ENCODE measurements at regions not wholly inside any gene's neighbourhood (a gene's known extent, or its start where the extent isn't known, plus 50 kb on each side); places are given as distances from the start of the nearest gene placed in this dataset.
A peak's percentile ranks its signal among the peaks of the same experiment; 100 is the strongest.

- DNase-seq, result peak; percentile 97
Observed at GRCh38 chr2:150609831-150610582, 122.5 kb upstream of the RND3 start.

- no peak for DNase-seq
Observed at GRCh38 chr2:150608341-150608740, 120.9 kb upstream of the RND3 start.

DNA sequence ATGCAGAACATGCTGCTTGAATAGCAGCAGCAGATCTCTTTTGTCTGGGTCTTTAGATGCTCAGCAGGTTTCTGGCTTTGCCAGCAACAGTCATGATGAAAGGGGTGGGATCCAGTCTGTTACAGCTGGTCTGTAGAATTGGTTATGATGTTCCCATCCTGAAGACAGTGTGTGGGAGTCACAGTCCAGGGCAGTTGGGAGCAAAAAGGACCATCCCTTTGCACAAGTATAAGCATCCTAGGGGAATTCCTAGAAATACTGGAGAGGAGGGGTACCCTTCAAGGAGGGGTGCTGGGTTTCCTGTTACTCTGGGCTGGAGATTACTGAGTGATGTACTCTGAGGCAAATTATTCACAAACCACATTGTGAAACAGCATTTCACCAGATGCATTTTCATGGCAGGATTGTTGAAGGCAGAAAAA is 119.9 kb upstream of the RND3 start:
- DNase-seq, result peak; percentile 60

GRCh38 chr2:150606380-150607060 is 119.1 kb upstream of the RND3 start:
- DNase-seq, result no peak

GRCh38 chr2:150605664-150606063 is 118.2 kb upstream of the RND3 start:
- no peak for DNase-seq

DNA sequence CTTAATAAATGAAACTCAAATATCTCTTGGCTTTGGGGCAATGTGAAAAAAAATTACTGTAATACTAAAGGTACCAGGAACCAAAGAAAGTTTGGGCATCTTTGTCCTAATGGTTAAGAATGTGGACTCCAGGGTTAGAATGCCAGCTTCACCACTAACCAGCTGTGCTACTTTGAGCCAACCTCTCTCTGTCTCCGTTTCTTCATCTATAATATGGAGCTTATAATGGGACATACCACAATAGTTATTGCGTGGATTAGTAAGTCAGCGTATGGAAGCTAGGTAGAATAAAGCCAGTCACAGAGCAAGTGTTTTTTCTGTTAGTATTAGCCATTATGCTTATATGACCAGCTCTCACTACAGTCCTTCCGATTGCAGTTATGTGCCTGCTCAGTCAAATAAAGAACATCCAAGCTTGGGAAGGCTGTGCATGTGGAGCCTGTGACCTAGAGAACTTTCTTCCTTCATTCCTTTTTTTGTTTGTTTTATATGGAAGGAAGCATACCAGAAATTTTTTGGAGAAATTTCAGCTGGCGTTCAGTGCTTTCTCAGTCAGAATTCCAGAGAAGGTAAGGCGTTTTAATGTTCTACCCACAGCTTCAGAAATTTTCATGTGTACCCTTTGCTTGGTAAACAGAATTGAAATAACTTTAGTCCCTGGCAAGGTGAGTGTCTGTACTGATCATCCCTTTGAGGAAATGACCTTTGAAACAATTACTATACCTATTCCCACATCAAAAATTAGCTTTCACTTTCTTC is 114.0 kb upstream of the RND3 start:
- peak; percentile 82 for DNase-seq

GRCh38 chr2:150599889-150600288 is 112.4 kb upstream of the RND3 start:
- DNase-seq, result no peak

DNA sequence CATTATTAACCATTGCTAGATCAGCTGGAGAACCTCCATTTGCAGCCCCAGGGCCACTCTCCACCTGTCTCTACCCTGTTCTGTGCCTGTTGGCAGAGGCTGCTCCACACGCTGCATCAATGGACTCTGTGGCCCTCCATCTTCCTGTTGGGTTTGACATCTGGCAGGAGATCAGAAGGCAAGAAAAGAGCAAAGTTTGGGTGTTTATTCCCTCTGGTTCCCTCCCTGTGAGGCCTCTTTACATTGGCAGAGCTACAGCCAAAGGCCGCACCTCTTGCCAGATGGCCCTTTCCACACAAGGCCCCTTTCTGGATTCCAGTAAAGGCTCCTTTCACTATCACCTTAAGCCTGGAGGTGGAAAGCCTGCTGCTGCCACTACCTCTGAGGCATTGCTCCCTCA is 110.9 kb upstream of the RND3 start:
- DNase-seq, result no peak

DNA sequence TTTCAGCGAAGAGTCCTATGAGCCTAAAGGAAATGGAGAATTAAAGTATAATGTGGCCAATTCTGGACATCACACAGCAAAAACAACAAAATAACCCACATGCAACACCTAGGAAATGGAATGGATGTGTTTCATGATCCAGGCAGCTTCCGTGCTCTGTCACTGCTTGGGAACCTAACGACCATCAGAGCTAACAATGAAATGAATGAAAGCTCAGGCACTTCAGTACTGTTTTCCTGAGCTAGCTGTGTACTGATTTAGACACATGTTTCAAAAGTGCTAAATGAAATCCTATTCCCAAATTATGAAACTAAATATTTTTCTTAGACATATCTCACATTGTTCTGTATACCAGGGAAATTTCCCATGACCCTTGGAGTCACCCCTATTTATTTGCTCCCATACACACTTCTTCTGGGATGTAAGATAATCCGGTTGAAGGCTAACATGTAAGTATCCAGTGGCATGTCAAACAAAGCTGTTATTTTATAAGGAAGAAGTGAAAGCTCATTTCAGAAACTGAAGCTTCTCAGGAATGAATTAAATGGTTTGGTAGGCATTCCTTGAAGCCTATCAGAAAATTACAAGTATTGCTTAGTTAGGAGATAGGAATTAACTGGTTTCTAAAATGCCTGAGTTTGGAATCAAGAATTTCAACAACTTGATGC is 108.5 kb upstream of the RND3 start:
- DNase-seq, result peak; percentile 87

DNA sequence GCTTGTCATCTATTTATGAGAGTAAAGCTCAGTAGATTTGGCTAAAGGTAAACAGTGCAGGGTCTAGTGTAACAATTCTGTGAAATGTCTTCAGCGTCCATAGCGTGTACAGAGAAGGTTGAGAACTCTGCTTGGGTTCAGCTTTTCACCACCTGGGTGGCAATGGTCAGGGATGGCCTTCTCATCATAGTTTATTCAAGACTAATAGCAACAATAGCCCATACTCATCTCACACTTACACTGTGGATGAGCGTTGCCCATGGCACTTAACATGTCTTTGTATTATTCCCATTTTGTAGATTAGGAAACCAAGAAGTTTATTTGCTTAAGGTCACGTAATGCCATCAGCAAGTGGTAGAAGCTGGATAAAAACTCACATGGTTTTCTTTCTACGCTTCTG is 106.8 kb upstream of the RND3 start:
- no peak for DNase-seq

DNA sequence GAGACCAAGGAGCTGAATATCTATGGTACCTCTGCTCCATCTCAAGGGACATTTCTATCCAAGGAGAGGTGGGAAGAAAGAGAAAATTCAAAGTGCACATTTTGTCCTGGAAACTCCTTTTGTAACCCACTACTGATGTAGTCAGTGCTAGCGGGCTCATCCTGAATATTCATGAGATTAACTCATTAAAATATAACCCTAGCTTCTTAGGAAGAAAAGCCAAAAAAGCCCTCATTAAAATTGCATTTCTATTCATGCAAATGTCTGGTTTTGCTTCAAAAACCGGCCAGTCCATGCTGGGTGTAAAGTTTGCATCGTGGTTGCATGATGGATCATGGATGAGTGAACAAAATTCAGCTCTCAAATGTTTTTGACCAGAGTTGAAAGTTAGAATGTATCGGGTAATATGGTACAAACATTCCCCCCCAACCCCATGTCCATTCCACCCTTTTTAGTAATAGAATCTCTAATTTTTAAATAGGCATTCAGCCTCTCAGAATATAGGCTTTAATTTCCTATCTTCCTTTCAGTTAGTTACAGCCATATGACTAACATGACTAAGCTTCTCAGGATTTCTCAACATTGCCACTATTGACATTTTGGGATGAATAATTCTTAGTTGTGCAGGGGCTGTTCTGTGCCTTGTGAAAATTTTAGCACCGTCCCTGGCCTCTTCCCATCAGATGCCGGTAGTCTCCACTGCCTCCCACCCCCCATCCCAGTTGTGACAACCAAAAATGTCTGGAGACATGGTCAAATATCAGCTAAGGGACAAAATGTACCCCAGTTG is 104.2 kb upstream of the RND3 start:
- peak; percentile 62 for DNase-seq

DNA sequence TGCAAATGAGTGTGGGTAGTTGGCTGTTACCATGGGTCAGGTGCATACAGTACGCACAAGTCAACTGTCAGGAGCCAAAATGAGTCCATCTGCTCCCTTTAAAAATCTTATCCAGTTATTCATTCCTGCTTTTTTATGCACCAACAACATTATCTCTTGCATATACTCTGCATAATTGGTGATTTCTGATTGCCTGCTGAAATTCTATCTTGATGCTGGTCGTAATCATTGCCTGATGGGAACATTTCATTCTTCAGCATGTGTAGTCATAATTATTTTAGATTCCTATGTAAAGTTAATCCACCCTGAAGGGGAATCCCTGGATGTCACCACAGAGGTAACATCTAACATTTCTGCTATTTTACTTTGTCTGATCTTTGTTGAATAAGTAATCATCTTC is 102.2 kb upstream of the RND3 start:
- no peak for DNase-seq

DNA sequence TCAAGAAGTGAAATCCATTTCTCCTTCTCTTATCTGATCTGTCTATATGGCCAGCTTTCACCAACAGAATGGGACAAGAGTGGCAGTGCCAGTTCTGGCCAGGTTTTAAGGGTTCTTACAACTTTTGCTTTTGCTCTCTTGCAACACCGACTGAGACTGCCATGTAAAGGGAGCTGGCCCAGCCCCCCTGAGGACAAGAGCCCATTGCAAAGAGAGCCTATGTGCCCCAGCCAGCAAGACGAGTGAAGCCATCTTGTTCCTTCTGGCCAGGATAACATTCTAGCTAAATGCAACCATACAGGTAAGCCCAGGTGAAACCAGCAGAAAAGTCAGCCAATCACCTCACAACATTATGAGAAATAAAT is 101.0 kb upstream of the RND3 start:
- no peak for DNase-seq

- peak; percentile 81 for DNase-seq
Observed at GRCh38 chr2:150587547-150588505, 100.4 kb upstream of the RND3 start.

DNA sequence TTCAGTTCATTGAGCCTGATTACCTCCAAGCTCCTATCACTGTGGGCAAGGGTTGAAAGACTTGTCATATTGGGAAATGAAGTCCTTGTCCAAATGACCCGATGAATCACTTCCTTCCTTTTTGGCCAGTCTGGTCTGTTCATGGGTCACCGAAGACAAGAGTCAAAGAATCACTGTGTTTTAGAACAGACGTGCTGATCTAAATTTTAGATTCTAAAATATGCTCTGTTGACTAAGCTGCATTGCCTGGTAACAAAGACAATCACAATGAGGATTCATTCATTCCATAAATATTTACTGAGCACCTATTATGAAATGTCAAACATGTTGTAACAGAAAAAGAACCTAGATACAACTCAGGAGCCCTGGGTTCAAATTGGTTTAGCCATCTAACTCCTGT is 99.4 kb upstream of the RND3 start:
- DNase-seq, result peak; percentile 45

- peak; percentile 53 for DNase-seq
Observed at GRCh38 chr2:150585221-150585971, 97.9 kb upstream of the RND3 start.

DNA sequence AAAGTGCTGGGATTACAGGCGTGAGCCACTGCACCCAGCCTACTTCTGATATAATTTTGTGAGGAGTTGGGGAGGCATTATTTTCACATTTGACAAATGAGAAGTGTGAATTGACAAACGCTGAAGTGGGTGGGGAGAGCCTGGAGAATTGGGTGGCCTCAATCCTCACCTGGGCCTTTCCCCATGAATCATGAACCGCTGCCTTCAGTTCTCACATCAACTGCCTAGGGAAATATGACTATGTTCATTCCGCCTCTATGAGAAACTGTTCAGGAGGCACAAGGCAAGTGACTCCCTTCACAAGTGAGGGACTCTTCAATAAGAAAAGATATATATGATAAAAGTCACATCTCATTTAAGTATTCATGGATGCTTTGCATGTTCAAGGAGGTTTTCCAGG is 96.6 kb upstream of the RND3 start:
- DNase-seq, result no peak

DNA sequence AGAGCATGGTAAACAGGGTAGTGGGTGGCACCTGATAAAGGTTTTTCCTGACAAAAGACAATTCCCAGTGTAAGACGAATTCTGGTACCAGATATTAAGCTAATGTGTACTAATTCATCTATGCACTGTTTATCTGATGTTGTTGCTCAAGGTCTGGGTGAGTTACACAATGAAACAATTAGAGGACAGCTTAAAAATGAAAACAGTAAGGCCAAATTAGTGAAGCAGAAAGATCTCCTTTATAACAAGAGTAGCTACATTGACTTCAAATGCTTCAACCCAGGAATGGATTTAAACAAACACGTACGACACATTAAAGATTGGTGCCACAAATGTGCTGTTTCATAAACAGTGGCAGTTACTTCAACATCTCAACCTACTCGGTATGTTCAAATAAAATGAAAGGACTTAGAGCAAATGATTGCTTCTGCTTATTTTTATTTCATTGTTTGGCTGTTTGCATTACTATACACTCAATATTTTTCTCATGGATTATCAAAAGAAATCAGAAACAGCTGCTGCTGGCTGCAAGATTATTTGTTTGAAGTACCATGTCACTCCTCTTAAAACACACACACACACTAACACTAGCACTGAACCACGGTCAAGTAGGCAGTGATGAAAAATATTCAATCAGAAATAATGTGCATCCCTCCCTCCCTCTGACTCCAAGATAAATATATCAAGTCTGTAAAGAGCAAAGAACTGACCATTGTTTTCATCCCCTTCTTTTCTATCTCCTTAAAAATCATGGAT is 94.4 kb upstream of the RND3 start:
- no peak for DNase-seq

GRCh38 chr2:150578481-150578880 is 91.0 kb upstream of the RND3 start:
- no peak for DNase-seq

- DNase-seq, result no peak
Observed at GRCh38 chr2:150575861-150576260, 88.4 kb upstream of the RND3 start.
